ENCODE measurements at regions not wholly inside any gene's neighbourhood (a gene's known extent, or its start where the extent isn't known, plus 50 kb on each side); places are given as distances from the start of the nearest gene placed in this dataset.

DNA sequence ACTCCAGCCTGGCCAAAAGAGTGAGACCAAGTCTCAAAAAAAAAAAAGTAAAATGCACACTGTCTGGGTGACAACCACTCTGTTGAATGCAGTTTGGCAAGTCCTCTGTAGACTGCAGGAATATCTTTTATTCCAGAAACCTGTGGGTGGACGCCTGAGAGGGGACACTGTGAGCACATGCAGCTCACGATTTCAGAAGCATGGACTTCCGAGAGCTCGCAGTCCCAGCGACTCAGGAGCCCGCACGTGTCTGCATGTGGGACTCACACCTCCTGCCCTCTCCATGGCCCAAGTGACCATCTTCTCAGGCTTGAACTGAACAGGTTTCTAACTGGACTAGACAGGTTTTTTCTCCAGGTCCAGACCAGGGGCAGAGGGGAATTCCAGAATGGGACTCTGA is 388.6 kb upstream of the IRX2 start:
- Mint-ChIP-seq H3K27ac (no peak overlapping the region), H3K36me3 (no peaks in the 10 kb centered on the region), H3K4me3 (no peak overlapping the region), H3K4me1 (no peaks in the 10 kb centered on the region), H3K9me3 (peaks cover 10% of the 10 kb centered on the region)
- ATAC-seq (no peak), DNase-seq (ENCODE audit: low spot score in 2 of 2) (no peak)

- DNase-seq (ENCODE audit: low spot score in 2 of 2) (no peak), ATAC-seq (no peak)
- H3K9me3 Mint-ChIP-seq = peaks cover 10% of the 10 kb centered on the region
- H3K4me1 Mint-ChIP-seq = no peaks in the 10 kb centered on the region
- no peaks in the 10 kb centered on the region for H3K36me3 Mint-ChIP-seq
- H3K4me3 Mint-ChIP-seq = no peak overlapping the region
- H3K27ac Mint-ChIP-seq = no peak overlapping the region
Measured at GRCh38 chr5:3139499-3139931, 388.0 kb upstream of the IRX2 start.

- ATAC-seq (no peak), DNase-seq (ENCODE audit: low spot score in 2 of 2) (no peak)
- no peak overlapping the region for H3K27ac Mint-ChIP-seq
- H3K4me1 Mint-ChIP-seq = no peaks in the 10 kb centered on the region
- H3K9me3 Mint-ChIP-seq = peaks cover 7% of the 10 kb centered on the region
- H3K4me3 Mint-ChIP-seq = no peak overlapping the region
- no peaks in the 10 kb centered on the region for H3K36me3 Mint-ChIP-seq
Measured at GRCh38 chr5:3131161-3131560, 379.7 kb upstream of the IRX2 start.

- Mint-ChIP-seq H3K4me1 (no peaks in the 10 kb centered on the region), H3K4me3 (no peak overlapping the region), H3K36me3 (no peaks in the 10 kb centered on the region), H3K9me3 (peaks cover 9% of the 10 kb centered on the region), H3K27ac (no peak overlapping the region)
- DNase-seq (ENCODE audit: low spot score in 2 of 2) (no peak), ATAC-seq (no peak)
Measured at GRCh38 chr5:3129252-3129651, 377.8 kb upstream of the IRX2 start.

- Mint-ChIP-seq H3K4me1 (no peaks in the 10 kb centered on the region), H3K9me3 (peaks cover 9% of the 10 kb centered on the region), H3K27ac (no peak overlapping the region), H3K4me3 (no peak overlapping the region), H3K36me3 (no peaks in the 10 kb centered on the region)
- ATAC-seq (no peak), DNase-seq (ENCODE audit: low spot score in 2 of 2) (no peak)
Measured at GRCh38 chr5:3127423-3127911, 376.0 kb upstream of the IRX2 start.

DNA sequence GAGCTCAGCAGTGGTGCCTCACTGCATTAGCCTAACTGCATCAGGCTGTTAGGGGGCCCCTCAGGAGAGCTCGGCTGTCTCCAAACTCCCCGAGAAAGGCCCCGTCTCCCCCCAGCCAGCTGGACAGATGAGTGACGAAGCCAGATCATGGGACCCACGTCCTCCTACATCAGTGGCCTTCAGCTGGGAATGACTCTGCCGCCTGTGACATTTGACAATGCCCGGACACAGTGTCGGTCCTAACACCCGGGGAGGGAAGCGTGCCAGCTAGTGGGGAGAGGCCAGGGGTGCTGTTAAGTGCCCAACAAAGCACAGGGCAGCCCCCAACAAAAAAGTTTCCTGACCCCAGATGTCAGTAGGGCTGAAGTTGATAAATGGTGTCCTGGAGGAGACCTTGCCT is 375.2 kb upstream of the IRX2 start:
- Mint-ChIP-seq H3K27ac (no peak overlapping the region), H3K4me1 (no peaks in the 10 kb centered on the region), H3K36me3 (no peaks in the 10 kb centered on the region), H3K4me3 (no peak overlapping the region), H3K9me3 (peaks cover 9% of the 10 kb centered on the region)
- DNase-seq (ENCODE audit: low spot score in 2 of 2) = no peak
- ATAC-seq = no peak

- peaks cover 5% of the 10 kb centered on the region for H3K9me3 Mint-ChIP-seq
- H3K4me3 Mint-ChIP-seq = no peak overlapping the region
- no peak overlapping the region for H3K27ac Mint-ChIP-seq
- ATAC-seq = no peak
- H3K36me3 Mint-ChIP-seq = no peaks in the 10 kb centered on the region
- no peak for DNase-seq (ENCODE audit: low spot score in 2 of 2)
- H3K4me1 Mint-ChIP-seq = no peaks in the 10 kb centered on the region
Measured at GRCh38 chr5:3124410-3124809, 372.9 kb upstream of the IRX2 start.

DNA sequence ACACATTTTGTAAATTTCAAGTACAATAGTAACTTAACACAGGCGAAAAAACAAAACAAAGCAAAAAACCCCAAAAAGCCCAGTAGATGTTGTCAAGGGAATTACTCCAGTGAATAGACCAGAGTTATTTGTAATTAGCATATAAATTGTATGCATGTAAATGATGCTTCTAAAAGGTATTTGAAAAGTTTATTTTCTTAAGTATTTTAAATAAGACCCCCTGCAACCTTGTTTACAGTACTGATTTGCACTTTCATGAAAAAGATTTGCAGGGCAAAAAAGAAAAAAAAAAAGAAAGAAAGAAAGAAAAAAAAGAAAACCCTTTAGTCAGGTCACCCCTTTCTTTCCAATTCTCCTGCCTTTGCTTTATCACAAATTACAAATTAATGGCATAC is 372.3 kb upstream of the IRX2 start:
- DNase-seq (ENCODE audit: low spot score in 2 of 2) (no peak), ATAC-seq (no peak)
- Mint-ChIP-seq H3K9me3 (peaks cover 5% of the 10 kb centered on the region), H3K4me3 (no peak overlapping the region), H3K27ac (no peak overlapping the region), H3K4me1 (no peaks in the 10 kb centered on the region), H3K36me3 (no peaks in the 10 kb centered on the region)

DNA sequence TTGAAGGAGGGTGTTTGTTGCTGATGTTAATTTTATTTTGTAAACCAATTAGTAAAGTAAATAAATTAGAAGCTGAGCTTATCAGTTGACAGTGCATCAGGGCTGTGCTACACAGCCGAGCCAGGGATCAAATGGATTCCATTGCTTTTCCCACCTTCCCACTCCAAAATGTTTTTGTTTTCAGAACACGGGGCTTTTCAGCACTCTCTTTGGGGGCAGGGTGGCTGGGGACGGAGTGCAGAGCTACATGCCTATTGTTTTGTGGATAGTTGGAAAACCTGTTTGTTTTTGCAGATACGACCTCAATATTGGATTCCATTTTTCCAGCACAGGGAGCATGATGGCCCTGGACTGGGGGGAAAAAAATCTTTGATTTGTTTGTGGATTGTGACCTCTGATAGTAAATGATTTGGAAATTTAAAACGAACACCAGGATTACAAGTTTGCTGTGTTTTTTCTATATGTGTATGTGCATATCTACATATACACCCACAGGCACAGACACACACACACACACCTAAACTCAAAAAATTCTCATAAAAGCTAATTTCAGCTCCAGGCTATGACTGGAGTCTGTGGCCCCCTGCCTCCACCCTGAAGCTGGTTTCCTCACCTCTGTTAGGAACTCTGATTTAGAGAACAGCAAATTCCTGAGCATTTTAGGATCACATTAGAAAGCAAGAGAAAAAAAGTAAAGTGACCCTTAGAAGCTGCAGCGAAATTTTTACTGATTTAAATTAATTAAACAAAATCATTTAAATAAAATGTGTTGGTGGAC is 371.7 kb upstream of the IRX2 start:
- no peak for ATAC-seq
- no peak overlapping the region for H3K27ac Mint-ChIP-seq
- no peak for DNase-seq (ENCODE audit: low spot score in 2 of 2)
- H3K4me1 Mint-ChIP-seq = no peaks in the 10 kb centered on the region
- H3K9me3 Mint-ChIP-seq = peaks cover 5% of the 10 kb centered on the region
- no peaks in the 10 kb centered on the region for H3K36me3 Mint-ChIP-seq
- no peak overlapping the region for H3K4me3 Mint-ChIP-seq

GRCh38 chr5:3122216-3122615 is 370.7 kb upstream of the IRX2 start:
- DNase-seq (ENCODE audit: low spot score in 2 of 2) = no peak
- no peaks in the 10 kb centered on the region for H3K36me3 Mint-ChIP-seq
- peaks cover 8% of the 10 kb centered on the region for H3K9me3 Mint-ChIP-seq
- ATAC-seq = no peak
- no peak overlapping the region for H3K27ac Mint-ChIP-seq
- H3K4me1 Mint-ChIP-seq = no peaks in the 10 kb centered on the region
- H3K4me3 Mint-ChIP-seq = no peak overlapping the region

GRCh38 chr5:3121813-3122212 is 370.3 kb upstream of the IRX2 start:
- ATAC-seq = no peak
- no peak overlapping the region for H3K4me3 Mint-ChIP-seq
- H3K4me1 Mint-ChIP-seq = no peaks in the 10 kb centered on the region
- H3K27ac Mint-ChIP-seq = no peak overlapping the region
- DNase-seq (ENCODE audit: low spot score in 2 of 2) = no peak
- H3K36me3 Mint-ChIP-seq = no peaks in the 10 kb centered on the region
- H3K9me3 Mint-ChIP-seq = peaks cover 9% of the 10 kb centered on the region

DNA sequence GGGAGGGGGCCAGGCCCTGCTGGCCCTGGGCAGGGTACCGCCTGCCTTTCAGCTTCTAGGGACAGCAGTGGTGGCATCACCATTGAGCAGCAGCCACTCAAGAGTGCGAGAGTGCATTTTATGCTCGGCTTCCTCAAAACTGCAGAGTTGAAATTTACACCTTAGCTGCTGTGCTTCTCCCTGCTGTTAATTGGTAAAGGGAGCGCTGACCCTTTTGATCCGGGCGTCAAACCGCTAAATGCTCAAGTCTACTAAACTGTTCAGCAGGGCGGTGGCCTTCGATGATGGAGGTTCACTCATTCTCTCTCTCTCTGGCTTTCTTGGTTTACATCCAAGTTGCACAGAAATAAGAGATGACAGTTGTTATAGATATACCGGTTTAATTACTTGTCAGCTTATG is 368.6 kb upstream of the IRX2 start:
- Mint-ChIP-seq H3K4me1 (no peaks in the 10 kb centered on the region), H3K9me3 (peaks cover 6% of the 10 kb centered on the region), H3K27ac (no peak overlapping the region), H3K36me3 (no peaks in the 10 kb centered on the region), H3K4me3 (no peak overlapping the region)
- ATAC-seq (no peak), DNase-seq (ENCODE audit: low spot score in 2 of 2) (no peak)

- DNase-seq (ENCODE audit: low spot score in 2 of 2) (no peak), ATAC-seq (no peak)
- no peaks in the 10 kb centered on the region for H3K4me1 Mint-ChIP-seq
- no peaks in the 10 kb centered on the region for H3K36me3 Mint-ChIP-seq
- H3K27ac Mint-ChIP-seq = no peak overlapping the region
- no peak overlapping the region for H3K4me3 Mint-ChIP-seq
- H3K9me3 Mint-ChIP-seq = peaks cover 3% of the 10 kb centered on the region
Measured at GRCh38 chr5:3119435-3119834, 368.0 kb upstream of the IRX2 start.

DNA sequence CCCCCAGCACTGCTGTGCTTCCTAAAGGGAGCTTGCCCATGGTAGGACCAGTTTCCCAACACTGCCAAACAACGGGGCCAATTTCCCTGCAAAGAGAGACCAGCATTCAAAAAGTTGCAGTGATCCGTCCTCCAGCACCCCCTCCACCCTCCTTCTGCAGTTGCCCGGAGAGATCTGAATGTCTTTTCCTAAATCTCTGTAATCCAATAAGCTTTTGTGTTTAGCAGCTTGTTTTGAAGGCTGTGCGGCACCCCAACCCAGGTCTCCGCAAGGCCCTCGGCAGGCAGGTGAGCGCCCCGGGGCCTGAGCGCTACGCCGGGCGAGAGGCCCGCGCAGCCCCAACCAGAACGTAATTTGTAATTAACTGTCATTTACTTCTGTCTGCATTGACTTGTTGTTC is 366.9 kb upstream of the IRX2 start:
- no peak for ATAC-seq

DNA sequence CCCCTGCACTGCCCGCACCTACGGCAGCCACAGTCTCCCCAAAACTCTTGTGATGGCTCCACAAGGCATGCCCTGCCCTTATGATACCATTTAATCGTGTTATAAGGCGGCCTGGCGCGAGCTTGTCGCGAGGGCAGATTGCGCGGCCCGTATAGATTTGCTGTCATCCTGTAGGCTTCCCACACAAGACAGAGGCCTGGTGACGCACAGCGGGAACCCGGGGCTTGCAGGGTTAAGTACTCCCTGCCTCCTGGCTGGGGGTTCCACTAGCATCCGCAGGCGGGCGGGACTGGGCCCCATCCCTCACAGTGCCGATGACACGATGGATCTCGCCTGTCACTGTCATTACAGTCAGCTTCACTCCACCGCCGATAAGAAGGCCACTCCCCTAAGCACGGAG is 364.9 kb upstream of the IRX2 start:
- Mint-ChIP-seq H3K4me1 (no peaks in the 10 kb centered on the region), H3K36me3 (no peaks in the 10 kb centered on the region), H3K9me3 (peaks cover 3% of the 10 kb centered on the region), H3K4me3 (no peak overlapping the region), H3K27ac (no peak overlapping the region)
- ATAC-seq (no peak), DNase-seq (ENCODE audit: low spot score in 2 of 2) (no peak)

More for the DNA sequence above, 366.9 kb upstream of the IRX2 start:
- Mint-ChIP-seq H3K9me3 (peaks cover 3% of the 10 kb centered on the region), H3K4me3 (no peak overlapping the region), H3K36me3 (no peaks in the 10 kb centered on the region), H3K27ac (no peak overlapping the region), H3K4me1 (no peaks in the 10 kb centered on the region)
- DNase-seq (ENCODE audit: low spot score in 2 of 2) = no peak

GRCh38 chr5:3114467-3114866 is 363.0 kb upstream of the IRX2 start:
- Mint-ChIP-seq H3K27ac (no peak overlapping the region), H3K4me1 (no peaks in the 10 kb centered on the region), H3K36me3 (no peaks in the 10 kb centered on the region), H3K9me3 (peaks cover 3% of the 10 kb centered on the region), H3K4me3 (no peak overlapping the region)
- ATAC-seq = no peak
- no peak for DNase-seq (ENCODE audit: low spot score in 2 of 2)
